GM12873 (cell line): ENCODE measurements at regions not wholly inside any gene's neighbourhood (a gene's known extent, or its start where the extent isn't known, plus 50 kb on each side); places are given as distances from the start of the nearest gene placed in this dataset.
A peak's percentile ranks its signal among the peaks of the same experiment; 100 is the strongest.

Source experiments
- TF ChIP-seq, protein P1 (sequence below): IDR thresholded peaks from 2 replicates; pipeline ENCODE4 v1.5.1; 2012; ENCODE audit warnings: low read depth, mild to moderate bottlenecking, moderate library complexity, low read length, control low read depth; ENCODE audit not compliant: insufficient read depth; ENCODE audit errors: missing control alignments

GRCh38 chr4:1515156-1515555 lies 108.9 kb upstream of the NKX1-1 start:
- TF ChIP-seq, protein P1, sequence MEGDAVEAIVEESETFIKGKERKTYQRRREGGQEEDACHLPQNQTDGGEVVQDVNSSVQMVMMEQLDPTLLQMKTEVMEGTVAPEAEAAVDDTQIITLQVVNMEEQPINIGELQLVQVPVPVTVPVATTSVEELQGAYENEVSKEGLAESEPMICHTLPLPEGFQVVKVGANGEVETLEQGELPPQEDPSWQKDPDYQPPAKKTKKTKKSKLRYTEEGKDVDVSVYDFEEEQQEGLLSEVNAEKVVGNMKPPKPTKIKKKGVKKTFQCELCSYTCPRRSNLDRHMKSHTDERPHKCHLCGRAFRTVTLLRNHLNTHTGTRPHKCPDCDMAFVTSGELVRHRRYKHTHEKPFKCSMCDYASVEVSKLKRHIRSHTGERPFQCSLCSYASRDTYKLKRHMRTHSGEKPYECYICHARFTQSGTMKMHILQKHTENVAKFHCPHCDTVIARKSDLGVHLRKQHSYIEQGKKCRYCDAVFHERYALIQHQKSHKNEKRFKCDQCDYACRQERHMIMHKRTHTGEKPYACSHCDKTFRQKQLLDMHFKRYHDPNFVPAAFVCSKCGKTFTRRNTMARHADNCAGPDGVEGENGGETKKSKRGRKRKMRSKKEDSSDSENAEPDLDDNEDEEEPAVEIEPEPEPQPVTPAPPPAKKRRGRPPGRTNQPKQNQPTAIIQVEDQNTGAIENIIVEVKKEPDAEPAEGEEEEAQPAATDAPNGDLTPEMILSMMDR, result no peak

- TF ChIP-seq, protein P1, result no peak
Observed at GRCh38 chr4:1514612-1515011, 108.4 kb upstream of the NKX1-1 start.

DNA sequence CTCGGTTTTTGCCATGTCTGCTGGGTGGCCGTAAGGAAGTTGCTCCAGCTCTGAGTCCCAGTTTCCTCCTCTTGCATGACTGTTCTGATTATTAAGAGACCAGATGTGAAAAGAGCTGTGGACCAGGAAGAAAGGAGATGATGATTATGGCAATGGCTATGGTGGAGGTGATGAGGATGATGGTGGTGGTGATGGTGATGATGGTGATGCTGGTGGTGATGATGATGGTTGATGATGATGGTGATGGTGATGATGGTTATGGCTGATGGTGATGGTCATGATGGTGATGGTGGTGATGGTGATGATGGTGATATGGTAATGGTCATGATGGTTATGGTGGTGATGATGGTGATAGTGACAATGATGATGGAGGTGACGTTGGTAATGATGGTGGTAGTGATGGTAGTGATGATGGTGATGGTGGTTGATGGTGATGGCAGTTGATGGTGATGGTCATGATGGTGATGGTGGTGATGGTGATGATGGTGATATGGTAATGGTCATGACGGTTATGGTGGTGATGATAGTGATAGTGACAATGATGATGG lies 107.8 kb upstream of the NKX1-1 start:
- TF ChIP-seq, protein P1, result no peak

- TF ChIP-seq, protein P1, result peak; percentile 43
Observed at GRCh38 chr4:1512738-1513660, 106.8 kb upstream of the NKX1-1 start.

DNA sequence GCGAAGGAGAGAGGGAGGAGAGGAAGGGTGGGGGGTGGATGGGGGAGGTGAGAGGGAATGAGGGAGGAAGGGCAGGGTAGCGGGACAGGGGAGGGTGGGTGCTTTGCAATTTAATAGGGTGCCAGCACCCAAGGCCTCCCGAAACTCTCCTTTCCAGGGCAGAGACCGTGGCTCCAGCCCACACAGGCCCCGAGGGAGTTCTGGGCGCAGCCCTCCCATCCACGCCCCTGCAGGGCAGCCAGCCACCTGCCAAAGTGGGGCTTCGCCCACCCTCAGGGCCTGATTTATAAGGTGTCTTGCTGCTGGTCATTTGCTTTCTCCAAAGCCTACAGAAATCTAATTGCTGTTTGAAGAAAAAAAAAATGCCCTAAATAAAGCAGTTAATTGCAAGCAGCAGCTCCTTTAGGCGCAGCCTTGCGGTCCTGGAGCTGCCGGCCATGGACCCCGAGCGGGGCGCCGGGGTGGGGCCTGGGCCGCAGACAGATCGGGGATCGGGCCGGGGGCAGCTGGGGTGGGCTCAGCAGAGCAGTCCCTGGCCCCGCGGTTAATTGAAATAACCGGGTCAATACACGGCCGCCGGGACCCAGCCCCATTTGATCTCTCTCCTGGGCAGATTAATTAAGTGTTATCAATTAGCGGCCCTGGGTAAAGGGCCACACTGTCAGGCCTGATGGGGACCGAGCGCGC lies 106.0 kb upstream of the NKX1-1 start:
- TF ChIP-seq, protein P1, result no peak

DNA sequence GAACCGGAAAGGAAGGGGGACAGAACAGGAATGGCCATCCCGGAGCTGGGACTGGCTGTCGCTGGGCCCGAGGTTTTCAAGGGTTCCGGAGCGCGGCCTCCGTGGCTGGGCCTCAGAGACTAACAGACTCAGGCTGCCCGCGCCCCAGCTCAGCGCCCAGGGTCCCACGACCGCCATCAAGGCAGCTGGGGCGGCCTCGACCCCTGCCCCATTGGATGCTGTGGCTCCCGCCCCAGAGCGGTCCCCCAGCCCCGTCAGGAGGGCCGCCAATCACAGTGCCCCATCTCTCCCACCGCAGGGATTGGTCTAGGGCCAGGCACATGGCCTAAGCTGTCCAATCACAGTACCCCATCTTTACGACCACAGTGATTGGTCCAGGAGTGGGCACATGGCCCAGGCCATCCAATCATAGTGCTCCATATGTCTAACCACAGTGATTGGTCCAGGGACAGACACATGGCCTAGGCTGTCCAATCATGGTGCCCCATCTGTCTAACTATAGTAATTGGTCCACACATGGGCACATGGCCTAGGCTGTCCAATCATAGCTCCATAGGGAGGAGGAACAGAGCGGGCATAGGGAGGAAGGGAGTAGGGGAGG lies 105.3 kb upstream of the NKX1-1 start:
- TF ChIP-seq, protein P1, result no peak

GRCh38 chr4:1510931-1511330 lies 104.7 kb upstream of the NKX1-1 start:
- TF ChIP-seq, protein P1, result no peak
